ENCODE measurements at regions not wholly inside any gene's neighbourhood (a gene's known extent, or its start where the extent isn't known, plus 50 kb on each side); places are given as distances from the start of the nearest gene placed in this dataset.
A peak's percentile ranks its signal among the peaks of the same experiment; 100 is the strongest.

GRCh38 chr15:38864122-38864521, 299.5 kb upstream of the RASGRP1 start:
- DNase-seq = no peak

GRCh38 chr15:38864827-38865581, 300.4 kb upstream of the RASGRP1 start:
- peak; percentile 62 for DNase-seq

GRCh38 chr15:38867556-38867955, 302.9 kb upstream of the RASGRP1 start:
- DNase-seq = no peak

- no peak for DNase-seq
Observed at GRCh38 chr15:38868326-38869114, 303.9 kb upstream of the RASGRP1 start.

- DNase-seq = no peak
Observed at GRCh38 chr15:38871638-38872037, 307.0 kb upstream of the RASGRP1 start.

- no peak for DNase-seq
Observed at GRCh38 chr15:38872732-38873131, 308.1 kb upstream of the RASGRP1 start.

- no peak for DNase-seq
Observed at GRCh38 chr15:38873158-38873557, 308.5 kb upstream of the RASGRP1 start.

- no peak for DNase-seq
Observed at GRCh38 chr15:38874464-38874863, 309.9 kb upstream of the RASGRP1 start.

- DNase-seq = no peak
Observed at GRCh38 chr15:38876211-38876610, 311.6 kb upstream of the RASGRP1 start.

- no peak for DNase-seq
Observed at GRCh38 chr15:38876621-38877020, 312.0 kb upstream of the RASGRP1 start.

GRCh38 chr15:38877471-38877870, 312.9 kb upstream of the RASGRP1 start:
- DNase-seq = no peak

- DNase-seq = no peak
Observed at GRCh38 chr15:38878026-38878425, 313.4 kb upstream of the RASGRP1 start.

GRCh38 chr15:38878926-38879325, 314.3 kb upstream of the RASGRP1 start:
- DNase-seq = no peak

GRCh38 chr15:38879909-38880471, 315.4 kb upstream of the RASGRP1 start:
- DNase-seq = no peak

- DNase-seq = no peak
Observed at GRCh38 chr15:38882221-38882620, 317.6 kb upstream of the RASGRP1 start.

- DNase-seq = no peak
Observed at GRCh38 chr15:38883987-38884386, 319.4 kb upstream of the RASGRP1 start.

- DNase-seq = no peak
Observed at GRCh38 chr15:38885001-38885400, 320.4 kb upstream of the RASGRP1 start.

- DNase-seq = no peak
Observed at GRCh38 chr15:38885471-38885952, 320.9 kb upstream of the RASGRP1 start.

- no peak for DNase-seq
Observed at GRCh38 chr15:38886315-38887163, 321.9 kb upstream of the RASGRP1 start.

- DNase-seq = peak; percentile 33
Observed at GRCh38 chr15:38888701-38889221, 324.1 kb upstream of the RASGRP1 start.

- DNase-seq = no peak
Observed at GRCh38 chr15:38890194-38890593, 325.6 kb upstream of the RASGRP1 start.

- no peak for DNase-seq
Observed at GRCh38 chr15:38893925-38894242, 329.3 kb upstream of the RASGRP1 start.
